Calu3 (cell line): ENCODE measurements at regions not wholly inside any gene's neighbourhood (a gene's known extent, or its start where the extent isn't known, plus 50 kb on each side); places are given as distances from the start of the nearest gene placed in this dataset.

Experiments
- BruUV-seq: library from RNA; stranded (reverse); fragments of 400-500 nt; replicated peaks from 2 replicates; lab custom pipeline; 2021; lab: Mats Ljungman, UMichigan
- CTCF ChIA-PET: fragments of 300-600 bp; sonication (Branson Sonifier 250); formaldehyde crosslinking; loops from one replicate; lab custom pipeline; 2022; ENCODE audit warnings: antibody characterized with exemption; lab: Charles Lee
- DNase-seq: peaks from one replicate; pipeline ENCODE4 v3.0.0; 2022
- H3K27ac Mint-ChIP-seq: one replicate; pipeline ENCODE4 v1.8.0; 2022; ENCODE audit warnings: mixed read lengths; ENCODE audit not compliant: unreplicated experiment
- H3K27me3 Mint-ChIP-seq: one replicate; pipeline ENCODE4 v1.8.0; 2022; ENCODE audit warnings: mixed read lengths; ENCODE audit not compliant: unreplicated experiment
- H3K36me3 Mint-ChIP-seq: one replicate; pipeline ENCODE4 v1.8.0; 2022; ENCODE audit warnings: mild to moderate bottlenecking, moderate library complexity, mixed read lengths; ENCODE audit not compliant: insufficient read depth, unreplicated experiment
- H3K4me1 Mint-ChIP-seq: one replicate; pipeline ENCODE4 v1.8.0; 2022; ENCODE audit warnings: mild to moderate bottlenecking, low read depth, mixed read lengths; ENCODE audit not compliant: unreplicated experiment
- H3K4me3 Mint-ChIP-seq: one replicate; pipeline ENCODE4 v1.8.0; 2022; ENCODE audit warnings: mild to moderate bottlenecking, low read depth, moderate library complexity, mixed read lengths; ENCODE audit not compliant: unreplicated experiment
- H3K9me3 Mint-ChIP-seq: one replicate; pipeline ENCODE4 v1.8.0; 2022; ENCODE audit warnings: low read depth, mixed read lengths; ENCODE audit not compliant: unreplicated experiment
- CTCF ChIP-seq: fragments of 200-600 bp; IDR thresholded peaks from one replicate; pipeline ENCODE4 v1.8.0; 2022; ENCODE audit warnings: antibody characterized with exemption; ENCODE audit not compliant: unreplicated experiment
- intact Hi-C: fragments of 100-400 bp; cut with micrococcal nuclease; formaldehyde crosslinking; loops from one replicate; pipeline ENCODE4 v1.10.0; 2022; ENCODE audit not compliant: unreplicated experiment

- no peak overlapping the region for H3K27ac Mint-ChIP-seq
These were observed 105.1 kb upstream of the CPEB2 start for GRCh38 chr4:14897217-14897616.

GRCh38 chr4:14898989-14899388 is 103.3 kb upstream of the CPEB2 start:
- no peak overlapping the region for H3K4me3 Mint-ChIP-seq
- BruUV-seq, result no TSS peak
- no peak overlapping the region for H3K27ac Mint-ChIP-seq
- H3K4me1 Mint-ChIP-seq, result no peaks in the 10 kb centered on the region
- CTCF ChIA-PET, result no interaction called here
- no peak for DNase-seq
- peaks cover 20% of the 10 kb centered on the region for H3K27me3 Mint-ChIP-seq
- intact Hi-C loops, result no loop called here
- no peaks in the 10 kb centered on the region for H3K36me3 Mint-ChIP-seq
- TF ChIP-seq CTCF, result no peak
- peaks cover 4% of the 10 kb centered on the region for H3K9me3 Mint-ChIP-seq

More at GRCh38 chr4:14897217-14897616, 105.1 kb upstream of the CPEB2 start:
- no peak for DNase-seq
- no peak for TF ChIP-seq CTCF
- H3K4me3 Mint-ChIP-seq, result no peak overlapping the region
- intact Hi-C loops, result no loop called here
- H3K36me3 Mint-ChIP-seq, result no peaks in the 10 kb centered on the region
- BruUV-seq, result no TSS peak
- H3K27me3 Mint-ChIP-seq, result peaks cover 20% of the 10 kb centered on the region
- CTCF ChIA-PET, result no interaction called here
- no peaks in the 10 kb centered on the region for H3K4me1 Mint-ChIP-seq
- H3K9me3 Mint-ChIP-seq, result peaks cover 4% of the 10 kb centered on the region

GRCh38 chr4:14902342-14902741 is 99.9 kb upstream of the CPEB2 start:
- H3K4me3 Mint-ChIP-seq, result no peak overlapping the region
- no peak for DNase-seq
- intact Hi-C loops, result no loop called here
- no TSS peak for BruUV-seq
- H3K36me3 Mint-ChIP-seq, result no peaks in the 10 kb centered on the region
- peaks cover 5% of the 10 kb centered on the region for H3K9me3 Mint-ChIP-seq
- no peak for TF ChIP-seq CTCF
- peaks cover 13% of the 10 kb centered on the region for H3K27me3 Mint-ChIP-seq
- CTCF ChIA-PET, result no interaction called here
- H3K27ac Mint-ChIP-seq, result no peak overlapping the region
- H3K4me1 Mint-ChIP-seq, result no peaks in the 10 kb centered on the region

GRCh38 chr4:14903321-14903720 is 99.0 kb upstream of the CPEB2 start:
- Mint-ChIP-seq H3K9me3 (peaks cover 2% of the 10 kb centered on the region), H3K27me3 (peaks cover 5% of the 10 kb centered on the region), H3K4me1 (peaks cover 6% of the 10 kb centered on the region), H3K27ac (no peak overlapping the region), H3K36me3 (no peaks in the 10 kb centered on the region), H3K4me3 (no peak overlapping the region)
- no peak for TF ChIP-seq CTCF
- no peak for DNase-seq
- no TSS peak for BruUV-seq
- intact Hi-C loops, result no loop called here
- CTCF ChIA-PET, result no interaction called here
